ENCODE measurements at regions not wholly inside any gene's neighbourhood (a gene's known extent, or its start where the extent isn't known, plus 50 kb on each side); places are given as distances from the start of the nearest gene placed in this dataset.

DNA sequence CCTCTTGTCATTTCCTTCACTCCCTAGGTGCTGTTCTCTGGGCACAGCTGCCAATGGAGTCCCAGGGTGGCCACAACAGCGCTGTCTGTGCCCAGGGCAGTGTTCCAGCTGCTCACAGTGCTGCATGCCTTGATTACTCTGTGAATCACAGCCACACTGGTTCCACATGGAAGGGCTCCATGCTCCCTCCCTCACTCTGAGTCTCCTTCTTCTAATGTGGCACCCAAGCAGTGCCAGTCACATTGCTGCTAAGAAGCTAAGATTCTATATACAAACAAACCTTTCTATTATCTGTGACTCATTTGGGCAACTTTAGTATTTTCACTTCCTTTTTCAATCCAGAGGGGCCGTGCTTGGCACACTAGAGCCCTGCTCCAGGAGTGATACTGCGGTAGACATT lies 248.7 kb downstream of the TDRD3 start:
- intact Hi-C loops (cut with DNase I; ENCODE audit: low total_unique reads) = no loop called here
- Histone ChIP-seq H3K4me3 (no peak overlapping the region), H3K27me3 (no peaks in the 10 kb centered on the region), H3K9me3 (no peaks in the 10 kb centered on the region), H3K36me3 (no peaks in the 10 kb centered on the region), H3K27ac (no peak overlapping the region), H3K4me1 (no peaks in the 10 kb centered on the region)
- TF ChIP-seq, protein P1, sequence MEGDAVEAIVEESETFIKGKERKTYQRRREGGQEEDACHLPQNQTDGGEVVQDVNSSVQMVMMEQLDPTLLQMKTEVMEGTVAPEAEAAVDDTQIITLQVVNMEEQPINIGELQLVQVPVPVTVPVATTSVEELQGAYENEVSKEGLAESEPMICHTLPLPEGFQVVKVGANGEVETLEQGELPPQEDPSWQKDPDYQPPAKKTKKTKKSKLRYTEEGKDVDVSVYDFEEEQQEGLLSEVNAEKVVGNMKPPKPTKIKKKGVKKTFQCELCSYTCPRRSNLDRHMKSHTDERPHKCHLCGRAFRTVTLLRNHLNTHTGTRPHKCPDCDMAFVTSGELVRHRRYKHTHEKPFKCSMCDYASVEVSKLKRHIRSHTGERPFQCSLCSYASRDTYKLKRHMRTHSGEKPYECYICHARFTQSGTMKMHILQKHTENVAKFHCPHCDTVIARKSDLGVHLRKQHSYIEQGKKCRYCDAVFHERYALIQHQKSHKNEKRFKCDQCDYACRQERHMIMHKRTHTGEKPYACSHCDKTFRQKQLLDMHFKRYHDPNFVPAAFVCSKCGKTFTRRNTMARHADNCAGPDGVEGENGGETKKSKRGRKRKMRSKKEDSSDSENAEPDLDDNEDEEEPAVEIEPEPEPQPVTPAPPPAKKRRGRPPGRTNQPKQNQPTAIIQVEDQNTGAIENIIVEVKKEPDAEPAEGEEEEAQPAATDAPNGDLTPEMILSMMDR (IDR thresholded peaks at IDR 0.05) = no peak
- TF ChIP-seq POLR2AphosphoS5 (IDR thresholded peaks at IDR 0.05) (no peak), POLR2A (IDR thresholded peaks at IDR 0.05) (no peak), EP300 (IDR thresholded peaks at IDR 0.05; ENCODE audit: low read depth) (no peak)
- 87% methylated on average over 3 of the region's 3 CpGs; no CpG with 5 or more reads in 1 of the 2 donors for WGBS, 2 donors (ENCODE audit: low coverage in 1 of 2)
- in situ Hi-C loops (cut with MboI; ENCODE audit: low pct_ligation_motif_present in 1 of 4, low pct_unique_long_range_greater_than_20kb in 1 of 4, low sequenced_read_pairs in 3 of 4) = no loop called here
- DNase-seq = no peak

DNA sequence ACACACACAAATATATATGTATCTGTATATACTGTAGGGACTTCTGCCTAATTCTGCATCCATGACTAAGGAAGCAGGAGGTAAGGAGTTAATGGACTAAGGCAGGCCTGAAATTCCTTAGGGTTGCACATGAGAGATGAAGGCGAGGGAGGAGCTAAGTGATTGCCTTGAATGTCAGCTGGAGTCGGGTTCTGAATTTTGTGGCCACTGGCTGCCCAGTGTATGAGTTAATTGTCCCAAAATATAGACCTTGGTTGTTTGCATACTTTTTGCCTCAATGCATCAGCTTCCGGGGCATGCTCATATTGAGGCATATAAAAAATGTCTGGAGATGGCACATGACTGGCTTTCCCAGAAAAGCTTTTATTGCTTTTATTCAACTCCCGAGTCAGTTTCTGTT lies 245.5 kb downstream of the TDRD3 start:
- 13 to 32% methylated on average over 3 to 4 of the region's 4 CpGs for WGBS, 2 donors (ENCODE audit: low coverage in 1 of 2)

DNA sequence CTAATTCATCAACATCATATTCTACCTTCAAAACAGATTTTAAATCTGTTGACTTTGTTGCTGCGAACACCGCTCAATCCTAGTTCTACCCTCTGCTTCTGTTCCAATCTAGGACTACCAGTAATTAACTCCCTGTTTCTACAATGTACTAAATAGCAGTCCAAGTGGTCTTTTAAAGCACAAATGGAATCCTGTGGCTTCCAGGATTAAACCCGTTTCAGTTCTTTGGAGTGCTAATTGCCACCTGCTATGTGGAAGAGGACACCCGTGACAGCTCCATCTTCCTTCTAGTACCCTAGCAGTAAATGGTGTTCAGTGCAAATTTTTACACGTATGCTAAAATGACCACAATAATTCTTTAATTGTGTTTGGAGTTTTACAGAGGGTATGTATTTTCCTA lies 232.1 kb downstream of the TDRD3 start:
- Histone ChIP-seq H3K4me1 (no peaks in the 10 kb centered on the region), H3K9me3 (no peaks in the 10 kb centered on the region), H3K27me3 (no peaks in the 10 kb centered on the region), H3K4me3 (no peak overlapping the region), H3K27ac (no peak overlapping the region), H3K36me3 (no peaks in the 10 kb centered on the region)
- no peak for DNase-seq
- 75 to 76% methylated on average over 5 of the region's 5 CpGs for WGBS, 2 donors (ENCODE audit: low coverage in 1 of 2)
- in situ Hi-C loops (cut with MboI; ENCODE audit: low pct_ligation_motif_present in 1 of 4, low pct_unique_long_range_greater_than_20kb in 1 of 4, low sequenced_read_pairs in 3 of 4) = no loop called here
- intact Hi-C loops (cut with DNase I; ENCODE audit: low total_unique reads) = no loop called here
- TF ChIP-seq, protein P1 (IDR thresholded peaks at IDR 0.05) = no peak
- TF ChIP-seq EP300 (IDR thresholded peaks at IDR 0.05; ENCODE audit: low read depth) = no peak
- TF ChIP-seq POLR2AphosphoS5 (IDR thresholded peaks at IDR 0.05) = no peak
- no peak for TF ChIP-seq POLR2A (IDR thresholded peaks at IDR 0.05)

More for the DNA sequence above, 245.5 kb downstream of the TDRD3 start:
- Histone ChIP-seq H3K36me3 (no peaks in the 10 kb centered on the region), H3K4me3 (no peak overlapping the region), H3K4me1 (no peaks in the 10 kb centered on the region), H3K27me3 (no peaks in the 10 kb centered on the region), H3K27ac (no peak overlapping the region), H3K9me3 (no peaks in the 10 kb centered on the region)
- in situ Hi-C loops (cut with MboI; ENCODE audit: low pct_ligation_motif_present in 1 of 4, low pct_unique_long_range_greater_than_20kb in 1 of 4, low sequenced_read_pairs in 3 of 4) (no loop called here), intact Hi-C loops (cut with DNase I; ENCODE audit: low total_unique reads) (no loop called here)
- TF ChIP-seq POLR2AphosphoS5 (IDR thresholded peaks at IDR 0.05) = no peak
- TF ChIP-seq POLR2A (IDR thresholded peaks at IDR 0.05) = no peak
- no peak for TF ChIP-seq EP300 (IDR thresholded peaks at IDR 0.05; ENCODE audit: low read depth)
- TF ChIP-seq, protein P1 (IDR thresholded peaks at IDR 0.05) = no peak
- DNase-seq = no peak

DNA sequence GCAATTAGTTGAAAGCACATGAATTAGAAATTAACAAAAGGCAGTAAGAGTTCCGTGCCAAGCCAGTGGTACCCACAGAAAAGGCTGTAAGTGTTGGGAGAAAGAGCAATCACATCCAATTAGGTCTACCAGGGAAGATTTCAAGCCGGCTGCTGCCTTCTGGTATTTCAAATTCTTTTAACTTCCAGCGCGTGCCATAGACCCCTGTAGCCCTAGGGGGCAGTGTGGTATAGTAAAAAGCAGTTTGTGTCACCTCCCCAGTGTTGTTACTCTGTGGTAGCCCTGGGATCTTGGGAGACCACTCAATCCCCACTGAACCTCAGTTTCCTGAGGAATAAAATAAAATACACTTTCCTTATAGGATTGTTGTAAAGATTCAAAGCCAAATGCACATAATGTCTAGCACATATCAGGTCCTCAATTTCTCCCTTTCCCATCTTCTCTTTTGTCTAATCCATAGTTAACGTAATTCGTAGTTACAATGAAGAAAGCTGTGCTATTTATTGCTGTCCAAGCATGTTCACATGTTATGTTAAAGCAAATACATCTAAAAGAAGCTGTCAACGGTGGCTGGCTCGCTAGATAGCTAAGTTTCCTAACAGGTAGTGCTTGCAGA lies 230.2 kb downstream of the TDRD3 start:
- Histone ChIP-seq H3K27ac (no peak overlapping the region), H3K4me3 (no peak overlapping the region), H3K27me3 (no peaks in the 10 kb centered on the region), H3K36me3 (no peaks in the 10 kb centered on the region), H3K4me1 (no peaks in the 10 kb centered on the region), H3K9me3 (no peaks in the 10 kb centered on the region)
- in situ Hi-C loops (cut with MboI; ENCODE audit: low pct_ligation_motif_present in 1 of 4, low pct_unique_long_range_greater_than_20kb in 1 of 4, low sequenced_read_pairs in 3 of 4) (no loop called here), intact Hi-C loops (cut with DNase I; ENCODE audit: low total_unique reads) (no loop called here)
- WGBS, 2 donors (ENCODE audit: low coverage in 1 of 2) = 53 to 59% methylated on average over 7 to 8 of the region's 8 CpGs
- DNase-seq = no peak
- TF ChIP-seq POLR2AphosphoS5 (IDR thresholded peaks at IDR 0.05) (no peak), POLR2A (IDR thresholded peaks at IDR 0.05) (no peak), EP300 (IDR thresholded peaks at IDR 0.05; ENCODE audit: low read depth) (no peak)
- TF ChIP-seq, protein P1 (IDR thresholded peaks at IDR 0.05) = peak in 4 of 5 experiments; percentile 20 to 31 (median 26)

Small RNAs in the stretch of these regions (small RNA-seq; reads per million reads assigned to genes)
- 0 reads per million in 4 donors for gene MIR3169
- gene RNY3P5 = 0 reads per million in 4 donors

All from transverse colon (tissue), 4 donors.